ENCODE measurements at regions not wholly inside any gene's neighbourhood (a gene's known extent, or its start where the extent isn't known, plus 50 kb on each side); places are given as distances from the start of the nearest gene placed in this dataset.

GRCh38 chr5:157915638-157916037, 56.7 kb upstream of the CLINT1 start:
- H3K9ac ChIP-seq (ENCODE audit: insufficient read depth, low read length, poor library complexity, severe bottlenecking), result no peak overlapping the region
- no peaks in the 10 kb centered on the region for H3K27me3 ChIP-seq (ENCODE audit: control insufficient read depth in 2 of 2, insufficient read depth in 2 of 2, low read length in 2 of 2)
- H4K20me1 ChIP-seq (ENCODE audit: insufficient read depth, low read length), result no peaks in the 10 kb centered on the region
- no peaks in the 10 kb centered on the region for H3K36me3 ChIP-seq (replicated peaks in 1 of 2; ENCODE audit: control insufficient read depth in 1 of 2, insufficient read depth in 2 of 2, low read length in 2 of 2)
- Mint-ChIP-seq H3K36me3 (no peaks in the 10 kb centered on the region), H3K4me1 (peaks cover 31% of the 10 kb centered on the region), H3K27ac (no peak overlapping the region), H3K27me3 (ENCODE audit: low read depth in 3 of 3) (peaks cover 0 to 1% (median 0%) of the 10 kb centered on the region in 3 donors), H3K4me3 (no peak overlapping the region), H3K9me3 (peaks cover 0 to 3% (median 0%) of the 10 kb centered on the region in 7 donors)
- 67% methylated on average over 3 of the region's 4 CpGs for WGBS (ENCODE audit: insufficient coverage)
- no peak overlapping the region for H3K27ac ChIP-seq (ENCODE audit: low read depth in 1 of 2, low read length in 2 of 2)
- H2AFZ ChIP-seq (ENCODE audit: insufficient read depth, low read depth, low read length, poor library complexity, severe bottlenecking), result no peak overlapping the region
- no peak overlapping the region for H3K4me3 ChIP-seq (replicated peaks in 1 of 3; ENCODE audit: low read depth in 2 of 3, low read length in 3 of 3)
- no peak overlapping the region for H3K4me2 ChIP-seq (replicated peaks; ENCODE audit: extremely low read depth, low read length, poor library complexity, severe bottlenecking)
- H3K4me1 ChIP-seq (ENCODE audit: control insufficient read depth in 1 of 2, insufficient read depth in 2 of 2, low read length in 2 of 2), result peaks cover 20 to 25% of the 10 kb centered on the region in 2 donors
- intact Hi-C loops (cut with micrococcal nuclease), result no loop called here
- no peak for DNase-seq
- no peaks in the 10 kb centered on the region for H3K9me3 ChIP-seq (replicated peaks in 1 of 2; ENCODE audit: control insufficient read depth in 1 of 2, insufficient read depth in 1 of 2, low read length in 2 of 2)
- H3K79me2 ChIP-seq (ENCODE audit: insufficient read depth, low read length), result no peaks in the 10 kb centered on the region
- TF ChIP-seq, protein P1, sequence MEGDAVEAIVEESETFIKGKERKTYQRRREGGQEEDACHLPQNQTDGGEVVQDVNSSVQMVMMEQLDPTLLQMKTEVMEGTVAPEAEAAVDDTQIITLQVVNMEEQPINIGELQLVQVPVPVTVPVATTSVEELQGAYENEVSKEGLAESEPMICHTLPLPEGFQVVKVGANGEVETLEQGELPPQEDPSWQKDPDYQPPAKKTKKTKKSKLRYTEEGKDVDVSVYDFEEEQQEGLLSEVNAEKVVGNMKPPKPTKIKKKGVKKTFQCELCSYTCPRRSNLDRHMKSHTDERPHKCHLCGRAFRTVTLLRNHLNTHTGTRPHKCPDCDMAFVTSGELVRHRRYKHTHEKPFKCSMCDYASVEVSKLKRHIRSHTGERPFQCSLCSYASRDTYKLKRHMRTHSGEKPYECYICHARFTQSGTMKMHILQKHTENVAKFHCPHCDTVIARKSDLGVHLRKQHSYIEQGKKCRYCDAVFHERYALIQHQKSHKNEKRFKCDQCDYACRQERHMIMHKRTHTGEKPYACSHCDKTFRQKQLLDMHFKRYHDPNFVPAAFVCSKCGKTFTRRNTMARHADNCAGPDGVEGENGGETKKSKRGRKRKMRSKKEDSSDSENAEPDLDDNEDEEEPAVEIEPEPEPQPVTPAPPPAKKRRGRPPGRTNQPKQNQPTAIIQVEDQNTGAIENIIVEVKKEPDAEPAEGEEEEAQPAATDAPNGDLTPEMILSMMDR (IDR thresholded peaks at IDR 0.05), result no peak

DNA sequence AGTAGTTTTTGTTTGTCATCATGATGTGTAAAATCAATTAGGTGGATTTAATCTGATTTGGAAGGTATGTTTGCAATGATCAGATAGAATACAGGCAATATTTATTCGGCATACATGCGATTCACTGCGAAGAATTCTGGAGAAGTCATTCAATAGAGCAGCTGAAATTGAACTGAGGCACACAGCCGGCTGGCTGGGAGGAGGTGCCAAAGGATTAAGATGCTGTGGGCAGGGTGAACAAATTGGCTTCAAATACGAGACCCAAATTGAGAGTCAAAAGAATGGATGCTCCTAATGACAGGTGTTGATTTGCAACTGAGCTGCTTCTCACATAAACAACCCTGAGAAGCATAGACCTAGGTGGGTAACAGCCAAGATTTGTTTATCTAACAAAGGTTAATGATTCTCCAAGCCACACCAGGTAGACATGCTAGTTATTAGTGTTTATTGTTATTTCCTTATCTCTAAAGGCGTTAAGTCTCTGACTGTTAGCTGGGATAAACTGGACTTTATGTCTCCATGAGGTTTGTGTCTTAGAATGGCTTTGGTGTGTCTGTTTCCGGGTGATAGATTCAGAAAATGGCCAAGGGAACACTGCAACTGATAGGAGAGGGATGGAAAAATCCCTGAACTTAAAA, 55.3 kb upstream of the CLINT1 start:
- H3K9me3 Mint-ChIP-seq, result peaks cover 0 to 3% (median 0%) of the 10 kb centered on the region in 7 donors
- Histone ChIP-seq H3K36me3 (replicated peaks in 1 of 2; ENCODE audit: control insufficient read depth in 1 of 2, insufficient read depth in 2 of 2, low read length in 2 of 2) (no peaks in the 10 kb centered on the region), H3K79me2 (ENCODE audit: insufficient read depth, low read length) (no peaks in the 10 kb centered on the region), H3K4me1 (ENCODE audit: control insufficient read depth in 1 of 2, insufficient read depth in 2 of 2, low read length in 2 of 2) (peaks cover 6 to 11% of the 10 kb centered on the region in 2 donors), H3K9ac (ENCODE audit: insufficient read depth, low read length, poor library complexity, severe bottlenecking) (no peak overlapping the region), H3K9me3 (replicated peaks in 1 of 2; ENCODE audit: control insufficient read depth in 1 of 2, insufficient read depth in 1 of 2, low read length in 2 of 2) (no peaks in the 10 kb centered on the region), H3K4me2 (replicated peaks; ENCODE audit: extremely low read depth, low read length, poor library complexity, severe bottlenecking) (no peak overlapping the region), H4K20me1 (ENCODE audit: insufficient read depth, low read length) (no peaks in the 10 kb centered on the region), H3K4me3 (replicated peaks in 1 of 3; ENCODE audit: low read depth in 2 of 3, low read length in 3 of 3) (no peak overlapping the region), H3K27me3 (ENCODE audit: control insufficient read depth in 2 of 2, insufficient read depth in 2 of 2, low read length in 2 of 2) (no peaks in the 10 kb centered on the region), H3K27ac (ENCODE audit: low read depth in 1 of 2, low read length in 2 of 2) (no peak overlapping the region), H2AFZ (ENCODE audit: insufficient read depth, low read depth, low read length, poor library complexity, severe bottlenecking) (no peak overlapping the region)
- WGBS (ENCODE audit: insufficient coverage), result 98% methylated on average over 5 of the region's 7 CpGs
- peaks cover 0 to 2% (median 1%) of the 10 kb centered on the region in 3 donors for H3K27me3 Mint-ChIP-seq (ENCODE audit: low read depth in 3 of 3)
- no peak for DNase-seq
- H3K4me1 Mint-ChIP-seq, result peaks cover 17% of the 10 kb centered on the region
- no peak overlapping the region for H3K4me3 Mint-ChIP-seq
- intact Hi-C loops (cut with micrococcal nuclease), result no loop called here
- no peaks in the 10 kb centered on the region for H3K36me3 Mint-ChIP-seq
- TF ChIP-seq, protein P1 (IDR thresholded peaks at IDR 0.05), result no peak
- no peak overlapping the region for H3K27ac Mint-ChIP-seq
